NOMO-1 treated with dmso at 0.1 percent for 144 hours (cell line): ENCODE measurements at regions not wholly inside any gene's neighbourhood (a gene's known extent, or its start where the extent isn't known, plus 50 kb on each side); places are given as distances from the start of the nearest gene placed in this dataset.

Experiments
- DNase-seq: peaks from one replicate; lab custom pipeline; 2025; ENCODE audit not compliant: unreplicated experiment; lab: John Stamatoyannopoulos, UW

DNA sequence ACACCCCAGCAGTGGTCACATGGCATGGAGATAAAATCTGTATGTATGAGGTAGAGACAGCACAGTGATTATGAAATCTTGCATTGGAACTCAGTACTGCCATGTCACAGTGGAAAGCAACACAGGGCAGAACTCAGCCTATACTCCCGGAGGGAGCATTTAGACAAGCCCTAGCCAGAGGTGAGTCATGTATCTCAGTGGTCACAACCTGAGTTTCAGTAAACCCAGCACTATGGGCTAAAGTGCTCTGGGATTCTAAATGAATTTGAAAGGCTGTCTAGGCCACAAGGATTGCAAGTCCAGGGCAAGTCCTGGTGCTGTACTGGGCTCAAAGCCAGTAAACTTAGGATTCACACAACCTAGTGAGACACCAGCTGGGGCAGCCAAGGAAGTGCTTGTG, 1717.1 kb upstream of the RAG2 start:
- no peak for DNase-seq

DNA sequence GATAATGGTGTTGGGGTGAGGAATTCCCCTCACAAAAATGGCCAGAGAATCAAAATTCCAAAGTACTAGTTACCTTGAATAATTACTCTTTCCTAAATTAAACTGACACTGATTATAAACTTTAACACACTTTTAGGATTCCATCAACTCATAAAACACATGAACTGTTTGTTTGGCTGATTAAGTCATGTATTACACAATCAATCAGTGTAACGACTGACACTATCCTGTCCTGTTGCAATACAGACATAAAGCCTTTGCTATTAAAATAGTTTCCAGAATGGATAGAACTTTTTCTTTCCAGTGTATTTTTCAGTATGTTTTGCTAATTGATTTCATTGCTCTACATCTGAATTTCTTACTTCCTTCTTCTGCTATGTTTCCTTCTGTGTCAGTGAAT, 1709.4 kb upstream of the RAG2 start:
- DNase-seq: no peak

DNA sequence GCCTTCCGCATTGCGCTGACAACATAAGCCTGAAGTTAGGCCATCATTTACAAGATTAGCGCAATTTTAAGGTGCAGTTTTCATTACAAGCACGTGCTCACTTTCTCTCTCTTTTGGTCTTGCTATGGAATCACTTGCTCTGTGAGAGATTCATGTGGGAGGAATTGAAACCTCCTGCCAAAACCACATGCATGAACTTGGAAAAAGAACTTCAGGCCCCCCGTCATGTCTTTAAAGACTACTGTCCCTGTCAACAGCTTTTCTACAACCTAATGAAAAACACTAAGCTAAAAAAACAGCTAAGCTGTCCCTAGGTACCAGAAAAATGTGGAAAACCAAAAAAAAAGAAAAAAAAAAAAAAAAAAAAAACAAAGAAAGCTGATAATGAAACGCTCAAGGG, 1707.6 kb upstream of the RAG2 start:
- DNase-seq: no peak

DNA sequence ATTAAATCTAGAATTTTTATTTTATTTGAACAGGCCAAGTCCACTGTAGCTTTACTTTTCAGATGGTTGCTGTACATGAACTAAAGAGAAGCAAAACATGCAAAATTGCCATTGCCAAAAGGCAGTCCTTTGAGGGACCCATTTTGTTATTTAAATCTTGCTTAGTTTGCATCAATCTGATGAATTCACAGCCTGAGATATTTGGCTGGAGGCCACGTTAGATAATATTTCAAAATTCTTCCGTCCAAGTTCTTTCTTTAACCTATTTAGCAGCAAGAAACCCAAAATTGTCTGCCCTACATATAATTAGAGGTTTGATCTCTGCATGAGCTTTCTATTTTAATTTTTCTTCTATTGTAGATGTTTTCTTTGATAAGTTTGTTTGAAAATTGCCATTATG, 1706.9 kb upstream of the RAG2 start:
- DNase-seq: no peak

DNA sequence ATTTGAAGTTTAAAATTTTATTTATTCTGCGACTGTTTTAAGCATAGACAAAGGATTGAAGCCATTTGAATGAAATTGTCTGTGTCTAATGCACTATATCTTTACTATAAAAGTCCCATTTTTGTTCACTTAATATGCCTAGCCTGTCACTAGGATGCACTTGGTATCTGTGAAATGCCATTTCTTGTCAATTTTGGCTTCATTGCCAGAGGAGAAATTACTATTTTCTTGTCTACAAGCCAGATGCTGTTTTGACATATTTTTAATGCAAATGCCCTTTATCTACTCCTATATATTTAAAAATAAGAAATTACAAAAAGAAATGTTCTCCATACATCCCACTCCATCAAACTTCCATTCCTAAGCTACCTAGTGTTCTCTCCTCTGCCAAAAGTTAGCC, 1704.5 kb upstream of the RAG2 start:
- no peak for DNase-seq

DNA sequence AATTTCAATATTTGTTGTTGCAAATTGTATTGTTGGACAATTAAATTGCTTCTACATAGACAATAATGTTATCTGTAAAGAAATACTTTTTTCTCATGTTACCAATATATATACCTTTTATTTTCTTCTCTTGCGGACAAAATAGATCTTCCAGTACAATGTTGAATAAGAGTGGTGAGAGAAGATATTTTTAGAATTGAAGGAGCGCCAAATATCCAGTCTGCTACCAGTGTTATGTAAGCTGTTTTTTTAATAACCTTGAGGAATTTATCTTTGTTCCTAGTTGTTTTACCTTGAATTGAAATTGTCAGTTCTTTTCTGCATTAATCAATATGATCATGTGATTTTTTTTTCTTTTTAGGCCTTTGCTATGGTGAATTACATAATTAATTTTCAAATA, 1702.5 kb upstream of the RAG2 start:
- no peak for DNase-seq

DNA sequence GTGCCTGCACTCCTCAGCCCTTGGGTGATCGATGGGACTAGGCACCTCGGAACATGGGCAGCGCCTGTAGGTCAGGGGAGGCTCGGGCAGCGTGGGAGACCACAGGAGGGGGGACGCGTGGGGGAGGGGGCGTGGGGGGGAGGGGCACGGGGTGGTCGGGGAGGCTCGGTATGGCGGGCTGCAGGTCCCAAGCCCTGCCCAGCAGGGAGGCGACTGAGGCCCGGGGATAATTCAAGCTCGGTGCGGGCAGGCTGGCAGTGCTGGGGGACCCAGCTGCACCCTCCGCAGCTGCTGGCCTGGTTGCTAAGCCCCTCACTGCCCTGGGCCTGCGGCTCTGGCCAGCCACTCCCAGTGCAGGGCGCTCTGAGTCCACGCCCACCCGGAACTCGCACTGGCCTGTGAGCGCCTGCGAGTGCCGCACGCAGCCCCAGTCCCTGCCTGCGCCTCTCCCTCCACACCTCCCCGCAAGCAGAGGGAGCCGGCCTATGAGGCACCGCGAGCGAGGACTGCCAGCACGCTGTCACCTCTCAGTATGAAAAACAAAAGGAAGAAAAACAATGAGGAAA, 1698.3 kb upstream of the RAG2 start:
- no peak for DNase-seq

DNA sequence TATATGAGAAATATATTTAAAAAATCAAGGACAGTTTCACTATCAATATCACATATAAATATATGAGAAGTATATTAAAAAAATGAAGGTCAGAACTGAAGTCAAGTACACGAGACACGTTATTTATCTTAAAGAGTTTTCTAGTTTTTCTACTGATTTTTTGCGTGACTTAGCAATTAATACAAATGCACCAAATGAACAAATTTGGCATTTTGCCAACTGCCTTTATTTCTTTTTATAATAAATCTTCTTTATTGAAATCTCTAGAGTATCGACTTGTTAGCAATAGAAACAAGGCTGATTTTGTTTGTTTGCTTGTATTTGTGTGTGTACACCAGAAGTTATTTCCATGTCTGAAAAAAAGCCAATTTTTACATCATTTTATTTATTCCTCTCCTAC, 1684.7 kb upstream of the RAG2 start:
- no peak for DNase-seq

DNA sequence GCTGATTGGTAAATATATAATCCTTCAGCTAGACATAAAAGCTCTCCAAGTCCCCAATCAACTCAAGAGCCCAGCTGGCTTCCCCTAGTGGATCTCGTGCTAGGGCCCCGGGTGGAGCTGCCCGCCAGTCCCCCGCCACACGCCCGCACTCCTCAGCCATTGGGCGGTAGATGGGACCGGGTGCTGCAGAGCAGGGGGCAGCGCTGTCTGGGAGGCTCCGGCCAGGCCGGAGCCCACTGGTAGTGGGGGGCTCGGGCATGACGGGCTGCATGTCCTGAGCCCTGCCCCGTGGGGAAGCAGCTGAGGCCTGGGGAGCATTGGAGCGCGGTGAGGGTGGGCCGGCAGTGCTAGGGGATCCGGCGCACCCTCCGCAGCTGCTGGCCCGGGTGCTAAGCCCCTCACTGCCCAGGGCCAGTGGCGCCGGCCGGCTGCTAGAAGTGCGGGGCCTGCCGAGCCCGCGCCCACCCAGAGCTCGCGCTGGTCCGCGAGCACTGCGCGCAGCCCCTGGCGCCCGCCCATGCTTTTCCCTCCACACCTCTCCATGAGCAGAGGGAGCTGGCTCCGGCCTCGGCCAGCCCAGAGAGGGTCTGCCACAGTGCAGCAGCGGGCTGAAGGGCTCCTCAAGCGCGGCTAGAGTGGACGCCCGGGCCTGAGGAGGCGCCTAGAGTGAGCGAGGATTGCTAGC, 1680.6 kb upstream of the RAG2 start:
- no peak for DNase-seq

DNA sequence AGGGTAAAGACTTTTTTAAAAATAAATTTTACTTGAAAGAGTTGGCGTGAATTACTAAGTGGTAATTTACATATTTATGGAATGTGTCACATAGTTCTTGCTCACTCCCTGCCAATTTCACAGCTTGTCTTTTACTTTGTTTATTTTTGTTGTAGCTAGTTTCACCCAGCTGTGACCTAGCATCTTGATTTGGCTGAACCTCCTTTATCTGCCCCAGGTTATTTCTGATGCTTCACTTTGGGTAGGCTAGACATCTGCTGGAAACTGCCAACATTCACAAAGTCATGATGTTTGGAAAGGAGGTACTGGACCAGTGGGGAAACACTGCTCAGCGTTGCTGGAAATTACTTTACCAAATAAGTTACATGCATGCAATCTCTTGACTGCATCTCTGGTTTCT, 1676.0 kb upstream of the RAG2 start:
- DNase-seq: no peak

DNA sequence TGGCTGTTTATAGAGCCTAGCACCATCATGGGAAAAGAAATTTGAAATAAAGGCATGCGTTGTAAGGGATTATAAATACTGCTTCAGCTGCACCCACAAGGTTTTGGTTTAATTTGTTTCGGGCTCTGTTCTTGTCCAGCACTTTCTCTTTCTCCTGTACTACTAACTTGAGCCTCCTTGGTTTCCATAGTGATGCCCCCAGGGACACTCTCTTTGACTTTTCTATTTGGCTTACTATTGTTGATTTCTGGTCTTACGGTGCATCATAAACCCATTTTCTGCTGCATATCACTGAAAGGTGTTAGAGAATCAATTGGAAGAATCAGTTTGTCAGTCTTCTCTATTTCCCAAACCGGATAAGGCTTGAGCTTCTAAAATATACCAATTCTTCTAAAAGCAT, 1674.3 kb upstream of the RAG2 start:
- DNase-seq: no peak

DNA sequence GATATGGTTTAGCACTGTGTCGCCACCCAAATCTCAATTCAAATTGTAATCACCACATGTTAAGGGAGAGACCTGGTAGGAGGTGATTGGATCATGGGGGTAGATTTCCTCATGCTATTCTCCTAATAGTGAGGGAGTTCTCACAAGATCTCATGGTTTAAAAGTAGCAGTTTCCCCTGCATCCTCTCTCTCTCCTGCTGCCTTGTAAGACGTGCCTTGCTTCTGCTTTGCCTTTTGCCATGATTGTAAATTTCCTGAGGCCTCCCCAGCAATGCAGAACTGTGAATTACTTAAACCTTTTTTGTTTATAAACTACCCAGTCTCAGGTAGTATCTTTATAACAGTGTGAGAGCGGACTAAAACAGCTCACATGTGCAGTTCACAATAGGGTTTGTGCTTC, 1668.7 kb upstream of the RAG2 start:
- no peak for DNase-seq

DNA sequence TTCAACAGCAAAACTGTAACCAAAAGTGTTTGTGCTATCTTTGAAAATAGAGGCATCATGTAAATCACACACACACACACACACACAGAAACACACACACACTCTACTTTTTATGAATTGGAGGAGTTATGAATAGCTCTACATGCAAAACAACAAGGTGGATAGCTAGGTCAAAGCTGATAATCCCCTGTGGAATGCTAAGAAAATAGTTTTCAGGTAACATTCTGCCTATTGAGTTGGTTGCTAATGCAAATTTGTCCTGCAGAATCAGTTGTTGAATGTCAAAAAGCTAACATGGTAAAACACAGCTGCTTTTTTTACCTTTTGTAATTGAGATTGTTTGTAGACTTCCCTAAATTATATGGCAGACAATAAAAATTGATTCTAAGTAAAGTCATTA, 1658.4 kb upstream of the RAG2 start:
- no peak for DNase-seq

DNA sequence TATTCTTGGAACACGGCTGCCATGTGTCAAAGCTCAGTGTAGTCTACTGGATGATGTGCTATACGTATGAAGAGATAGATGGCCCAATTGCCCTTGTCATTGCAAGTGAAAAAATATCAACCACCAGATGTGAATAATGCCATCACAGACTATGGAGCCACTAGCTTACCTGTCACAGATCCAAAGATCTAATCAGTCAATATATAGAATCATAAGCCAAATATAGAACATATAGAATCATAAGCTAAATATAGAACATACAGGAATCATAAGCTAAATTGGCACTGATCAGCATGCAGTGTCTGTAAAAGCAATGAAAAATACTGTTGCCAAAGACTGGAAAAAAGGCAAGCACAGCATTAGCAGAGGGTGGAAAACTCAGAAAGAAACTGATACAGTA, 1656.9 kb upstream of the RAG2 start:
- no peak for DNase-seq

DNA sequence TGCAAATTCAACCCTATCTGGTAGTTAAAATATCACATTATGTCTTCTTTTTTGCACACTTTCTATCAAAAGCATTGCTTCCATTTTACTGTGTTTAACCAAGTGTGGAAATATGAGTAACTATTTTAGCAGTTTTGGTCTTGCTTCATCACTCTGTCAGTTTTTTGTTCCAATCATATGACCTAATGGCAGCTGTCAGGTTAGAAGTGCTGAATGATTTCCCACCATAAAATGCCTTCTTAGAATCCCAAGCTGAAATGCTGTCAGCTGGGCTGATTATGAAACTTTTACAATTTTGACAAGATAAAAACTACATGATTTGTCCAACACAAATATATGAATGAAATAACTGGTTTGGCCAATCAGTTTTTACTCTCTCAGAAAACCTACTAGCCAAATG, 1654.6 kb upstream of the RAG2 start:
- DNase-seq: no peak

DNA sequence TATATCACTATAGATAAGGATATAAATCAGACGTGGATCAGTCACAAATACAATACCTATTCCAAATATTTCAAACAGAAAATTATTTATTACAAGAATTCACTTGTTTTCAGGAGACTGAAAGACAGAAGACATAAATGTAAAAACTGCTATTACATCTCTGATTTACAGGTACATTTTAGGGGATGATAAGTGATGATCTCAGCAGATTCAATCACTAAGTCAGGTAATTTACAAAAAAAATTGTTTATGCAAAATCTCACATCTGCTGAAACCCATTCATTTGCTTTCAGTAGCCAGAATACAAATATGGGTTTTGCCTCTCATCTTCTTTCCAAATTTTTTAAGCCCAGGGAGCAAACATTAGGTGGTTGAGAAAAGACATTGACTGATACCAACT, 1648.4 kb upstream of the RAG2 start:
- no peak for DNase-seq

DNA sequence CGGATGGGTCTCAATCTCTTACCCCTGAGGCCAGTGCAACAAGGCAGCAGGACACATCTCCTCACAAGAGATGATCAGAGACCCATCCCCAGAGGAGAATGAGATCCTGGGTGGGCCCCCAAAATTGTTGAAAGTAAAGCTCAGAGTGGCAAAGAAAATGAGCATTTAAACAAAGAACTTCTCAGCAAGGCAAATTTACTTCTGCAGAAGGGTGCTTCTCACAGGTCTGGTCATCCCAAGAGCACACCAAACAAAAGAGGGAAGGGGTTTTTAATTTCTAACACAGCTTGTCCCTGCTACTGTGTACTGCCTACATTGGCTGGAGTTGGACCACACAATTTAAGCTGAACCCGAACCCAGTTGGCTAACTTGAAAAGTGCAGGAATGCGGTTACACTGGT, 1628.6 kb upstream of the RAG2 start:
- DNase-seq: no peak

DNA sequence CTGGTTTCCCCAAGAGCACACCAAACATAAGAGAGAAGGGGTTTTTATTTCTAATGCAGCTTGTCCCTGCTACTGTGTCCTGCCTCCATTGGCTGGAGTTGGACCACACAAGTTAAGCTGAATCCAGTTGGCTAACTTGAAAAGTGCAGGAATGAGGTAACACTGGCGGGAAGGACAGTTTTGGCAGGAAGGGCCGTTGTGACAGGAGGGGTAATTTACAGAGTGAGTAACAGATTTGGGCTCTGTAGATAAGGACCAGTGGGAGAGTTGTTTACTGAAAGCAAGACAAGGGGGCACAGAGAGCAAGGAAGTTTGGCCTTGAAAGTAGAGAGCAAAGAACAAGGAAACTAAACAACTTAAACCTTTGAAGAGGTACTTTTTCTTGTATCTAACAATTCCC, 1623.3 kb upstream of the RAG2 start:
- DNase-seq: no peak

DNA sequence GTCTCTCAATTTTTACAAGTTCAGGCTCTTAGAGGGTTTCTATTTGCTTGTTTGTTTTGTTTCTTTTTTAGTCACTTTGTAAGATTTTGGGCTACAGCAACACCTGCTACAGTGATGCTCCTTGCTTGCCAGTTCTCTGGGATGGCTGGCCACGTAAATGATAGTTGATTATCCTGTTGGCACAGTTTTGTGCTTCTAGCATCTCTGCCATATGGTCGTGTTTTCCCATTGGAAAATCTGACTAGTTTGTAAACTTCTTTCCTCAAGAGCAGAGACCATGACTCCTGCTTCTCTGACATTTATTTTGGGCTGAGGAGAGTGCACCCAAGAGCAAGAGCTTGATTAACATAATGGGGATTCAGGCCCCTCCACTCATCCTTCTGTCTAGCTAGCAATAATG, 1621.6 kb upstream of the RAG2 start:
- no peak for DNase-seq

DNA sequence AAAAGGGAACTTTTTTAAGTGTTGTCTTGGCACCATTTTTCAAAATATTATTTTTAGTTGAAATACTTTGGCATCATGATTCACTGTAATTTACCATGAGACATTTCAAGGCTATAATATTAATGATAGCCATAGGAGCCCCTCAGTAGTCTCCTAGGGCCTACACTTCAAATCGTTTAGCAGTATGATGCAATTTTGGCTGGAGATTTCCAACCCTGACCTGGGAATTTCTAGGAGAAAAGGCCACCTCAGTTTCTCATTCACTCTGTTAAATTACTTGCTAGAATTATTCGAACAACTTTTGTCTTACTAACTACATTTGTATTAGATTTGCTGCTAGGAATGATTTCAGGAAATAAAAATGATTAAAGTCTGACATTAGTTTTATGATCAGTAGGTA, 1610.9 kb upstream of the RAG2 start:
- no peak for DNase-seq

DNA sequence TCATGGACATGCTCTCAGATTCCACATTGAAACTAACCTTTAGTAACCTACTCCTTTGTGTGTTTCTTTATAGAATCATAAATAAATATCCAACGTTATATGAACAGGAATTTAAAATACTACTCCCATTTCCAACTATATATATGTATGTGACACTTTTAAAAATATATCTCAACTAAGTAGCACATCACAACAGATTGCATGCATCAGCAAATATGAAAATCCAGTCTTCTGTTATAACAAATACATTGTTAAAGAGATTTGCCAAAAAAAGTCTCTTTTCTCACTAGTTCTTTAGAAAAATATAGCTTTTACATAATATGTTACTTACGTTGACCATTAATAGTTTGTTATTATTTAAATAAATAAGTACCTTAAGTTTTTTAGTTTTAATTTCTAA, 1608.6 kb upstream of the RAG2 start:
- no peak for DNase-seq

DNA sequence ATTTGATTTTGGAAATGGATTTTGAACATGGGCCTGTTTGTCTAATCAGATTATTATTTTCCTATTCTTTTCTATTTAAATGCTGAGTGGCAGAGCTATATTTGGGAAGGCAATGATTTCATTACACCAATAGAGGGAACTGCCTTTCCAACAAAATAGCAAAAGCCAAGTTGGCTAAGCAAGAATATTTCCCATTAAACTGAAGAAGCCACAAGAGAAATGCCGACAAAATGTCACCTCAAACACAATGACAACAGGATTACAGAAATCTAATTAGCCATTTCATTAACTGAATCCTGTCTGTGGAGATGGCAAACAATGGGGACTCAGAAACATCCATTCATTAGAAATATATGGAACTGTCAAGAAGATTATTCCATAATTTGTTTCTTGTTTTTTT, 1593.1 kb upstream of the RAG2 start:
- DNase-seq: no peak

DNA sequence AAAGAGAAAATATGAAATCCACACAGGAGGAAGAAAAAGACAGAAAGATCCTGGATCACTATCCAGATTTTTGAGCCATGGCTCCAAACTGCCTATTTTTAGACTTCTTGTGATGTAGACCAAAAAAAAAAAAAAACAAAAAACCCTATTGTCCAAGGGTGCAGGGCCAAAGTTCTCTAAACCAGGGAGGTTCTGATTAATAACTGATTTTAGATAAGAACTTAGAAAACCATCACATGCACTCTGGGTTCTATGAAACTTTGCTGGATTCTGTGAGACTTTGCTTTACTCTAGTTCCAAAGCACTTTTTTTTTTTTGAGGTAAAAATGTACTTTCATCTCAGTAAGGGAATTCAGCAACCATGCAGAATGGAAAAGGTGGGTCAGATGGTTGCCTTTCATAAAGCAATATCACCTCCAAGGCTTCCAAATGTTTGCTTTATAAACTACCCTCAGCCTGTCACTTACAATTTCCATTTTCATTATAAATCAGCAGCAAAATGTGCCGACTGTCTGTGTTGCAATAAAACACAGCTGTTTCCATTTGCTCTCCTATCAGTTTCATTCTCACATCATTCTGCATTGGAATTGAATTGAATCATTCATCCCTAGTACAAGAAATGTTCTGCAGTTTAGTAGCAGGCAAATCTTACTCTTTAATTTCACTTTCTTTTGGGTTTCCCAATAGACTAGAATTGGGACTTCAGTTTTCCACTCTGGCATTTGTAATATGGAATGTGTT, 1584.3 kb upstream of the RAG2 start:
- DNase-seq: no peak
